ENCODE measurements at regions not wholly inside any gene's neighbourhood (a gene's known extent, or its start where the extent isn't known, plus 50 kb on each side); places are given as distances from the start of the nearest gene placed in this dataset.

DNA sequence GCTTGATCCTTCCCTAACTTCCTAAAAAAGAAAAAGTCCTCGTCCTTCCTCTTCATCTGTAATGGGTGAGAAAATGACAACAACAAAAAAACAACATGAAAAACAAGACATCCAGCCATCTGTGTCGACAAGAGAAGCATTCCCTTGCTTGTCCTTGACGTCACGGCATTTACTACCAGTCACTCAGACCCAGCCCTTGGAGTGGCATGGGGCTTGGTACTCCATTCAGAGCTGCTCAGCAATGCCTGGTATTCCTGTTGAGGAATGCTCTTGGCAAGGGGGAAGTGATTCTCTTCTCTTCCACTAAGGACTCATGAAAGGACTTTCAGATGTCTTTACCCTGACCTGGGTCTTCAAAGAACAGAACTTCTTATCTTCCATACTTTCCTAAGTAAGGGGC lies 339.7 kb upstream of the RASGRP1 start:
- H3K36me3 Mint-ChIP-seq = no peaks in the 10 kb centered on the region
- H3K4me3 Mint-ChIP-seq = no peak overlapping the region
- DNase-seq (ENCODE audit: extremely low spot score, unreplicated experiment) = no peak
- H3K4me1 Mint-ChIP-seq (ENCODE audit: unreplicated experiment) = peaks cover 4% of the 10 kb centered on the region
- H3K27ac Mint-ChIP-seq = no peak overlapping the region
- no peaks in the 10 kb centered on the region for H3K27me3 Mint-ChIP-seq
- peaks cover 21% of the 10 kb centered on the region for H3K9me3 Mint-ChIP-seq
- TF ChIP-seq, protein P1, sequence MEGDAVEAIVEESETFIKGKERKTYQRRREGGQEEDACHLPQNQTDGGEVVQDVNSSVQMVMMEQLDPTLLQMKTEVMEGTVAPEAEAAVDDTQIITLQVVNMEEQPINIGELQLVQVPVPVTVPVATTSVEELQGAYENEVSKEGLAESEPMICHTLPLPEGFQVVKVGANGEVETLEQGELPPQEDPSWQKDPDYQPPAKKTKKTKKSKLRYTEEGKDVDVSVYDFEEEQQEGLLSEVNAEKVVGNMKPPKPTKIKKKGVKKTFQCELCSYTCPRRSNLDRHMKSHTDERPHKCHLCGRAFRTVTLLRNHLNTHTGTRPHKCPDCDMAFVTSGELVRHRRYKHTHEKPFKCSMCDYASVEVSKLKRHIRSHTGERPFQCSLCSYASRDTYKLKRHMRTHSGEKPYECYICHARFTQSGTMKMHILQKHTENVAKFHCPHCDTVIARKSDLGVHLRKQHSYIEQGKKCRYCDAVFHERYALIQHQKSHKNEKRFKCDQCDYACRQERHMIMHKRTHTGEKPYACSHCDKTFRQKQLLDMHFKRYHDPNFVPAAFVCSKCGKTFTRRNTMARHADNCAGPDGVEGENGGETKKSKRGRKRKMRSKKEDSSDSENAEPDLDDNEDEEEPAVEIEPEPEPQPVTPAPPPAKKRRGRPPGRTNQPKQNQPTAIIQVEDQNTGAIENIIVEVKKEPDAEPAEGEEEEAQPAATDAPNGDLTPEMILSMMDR (conservative IDR thresholded peaks at IDR 0.05) = no peak

GRCh38 chr15:38905632-38906031 lies 341.0 kb upstream of the RASGRP1 start:
- DNase-seq (ENCODE audit: extremely low spot score, unreplicated experiment) = no peak
- H3K36me3 Mint-ChIP-seq = no peaks in the 10 kb centered on the region
- peaks cover 21% of the 10 kb centered on the region for H3K9me3 Mint-ChIP-seq
- no peak overlapping the region for H3K4me3 Mint-ChIP-seq
- H3K27ac Mint-ChIP-seq = no peak overlapping the region
- H3K27me3 Mint-ChIP-seq = no peaks in the 10 kb centered on the region
- TF ChIP-seq, protein P1 (conservative IDR thresholded peaks at IDR 0.05) = no peak
- no peaks in the 10 kb centered on the region for H3K4me1 Mint-ChIP-seq (ENCODE audit: unreplicated experiment)

DNA sequence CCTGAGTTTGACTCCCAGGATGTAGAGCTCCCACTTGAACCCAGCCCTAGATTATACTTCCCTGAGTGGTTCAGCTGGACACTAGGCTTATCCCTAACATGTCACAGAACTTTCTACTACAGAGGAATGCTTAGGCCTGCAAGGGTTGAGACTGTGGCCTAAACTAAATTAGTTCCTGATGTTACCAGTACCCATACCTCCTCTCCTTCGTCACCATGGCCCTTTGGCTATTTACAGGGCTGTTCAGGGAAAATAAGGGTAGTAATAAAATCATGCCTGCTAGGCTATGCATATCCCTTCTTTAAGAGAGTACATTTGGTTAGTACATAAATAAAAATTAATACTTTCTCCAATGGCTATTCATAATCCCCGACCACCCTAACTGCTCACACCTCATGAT lies 356.4 kb upstream of the RASGRP1 start:
- Mint-ChIP-seq H3K27ac (no peak overlapping the region), H3K9me3 (no peaks in the 10 kb centered on the region), H3K27me3 (no peaks in the 10 kb centered on the region), H3K4me1 (ENCODE audit: unreplicated experiment) (no peaks in the 10 kb centered on the region), H3K4me3 (no peak overlapping the region), H3K36me3 (no peaks in the 10 kb centered on the region)
- TF ChIP-seq, protein P1 (conservative IDR thresholded peaks at IDR 0.05) = no peak
- DNase-seq (ENCODE audit: extremely low spot score, unreplicated experiment) = no peak

- H3K27me3 Mint-ChIP-seq = no peaks in the 10 kb centered on the region
- no peaks in the 10 kb centered on the region for H3K36me3 Mint-ChIP-seq
- H3K9me3 Mint-ChIP-seq = no peaks in the 10 kb centered on the region
- no peaks in the 10 kb centered on the region for H3K4me1 Mint-ChIP-seq (ENCODE audit: unreplicated experiment)
- no peak overlapping the region for H3K4me3 Mint-ChIP-seq
- TF ChIP-seq, protein P1 (conservative IDR thresholded peaks at IDR 0.05) = no peak
- no peak for DNase-seq (ENCODE audit: extremely low spot score, unreplicated experiment)
- no peak overlapping the region for H3K27ac Mint-ChIP-seq
Observed at GRCh38 chr15:38921471-38921870, 356.9 kb upstream of the RASGRP1 start.

DNA sequence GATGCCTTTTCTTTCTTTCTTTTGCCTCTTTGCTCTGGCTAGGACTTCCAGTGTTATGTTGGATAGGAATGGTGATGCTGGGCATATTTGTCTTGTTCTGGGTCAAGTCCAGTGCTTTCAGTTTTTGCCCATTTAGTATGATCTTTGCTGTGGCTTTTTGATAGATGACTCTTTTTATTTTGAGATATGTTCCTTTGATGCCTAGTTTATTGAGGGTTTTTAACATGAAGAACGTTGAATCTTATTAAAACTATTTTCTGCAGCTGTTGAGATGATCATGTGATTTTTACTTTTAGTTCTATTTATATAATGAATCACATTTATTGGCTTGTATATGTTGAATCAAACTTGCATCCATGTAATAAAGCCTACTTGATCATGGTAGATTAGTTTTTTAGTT lies 363.8 kb upstream of the RASGRP1 start:
- Mint-ChIP-seq H3K27ac (no peak overlapping the region), H3K27me3 (peaks cover 3% of the 10 kb centered on the region), H3K9me3 (peaks cover 4% of the 10 kb centered on the region), H3K4me1 (ENCODE audit: unreplicated experiment) (no peaks in the 10 kb centered on the region), H3K4me3 (no peak overlapping the region), H3K36me3 (no peaks in the 10 kb centered on the region)
- no peak for DNase-seq (ENCODE audit: extremely low spot score, unreplicated experiment)
- TF ChIP-seq, protein P1 (conservative IDR thresholded peaks at IDR 0.05) = no peak
